ENCODE measurements at regions not wholly inside any gene's neighbourhood (a gene's known extent, or its start where the extent isn't known, plus 50 kb on each side); places are given as distances from the start of the nearest gene placed in this dataset.

GRCh38 chr20:24405810-24406209, 63.6 kb upstream of the SYNDIG1 start (continued):
- TF ChIP-seq REST (IDR thresholded peaks at IDR 0.05) (no peak), JUND (IDR thresholded peaks at IDR 0.05) (no peak), NR2F2 (IDR thresholded peaks at IDR 0.05) (no peak)

- Histone ChIP-seq H3K4me1 (ENCODE audit: control insufficient read depth in 4 of 4, insufficient read depth in 4 of 4, low read length in 3 of 4) (no peaks in the 10 kb centered on the region), H3K9me3 (ENCODE audit: control insufficient read depth in 4 of 4, low read length in 3 of 4) (no peaks in the 10 kb centered on the region), H3K27ac (ENCODE audit: low read depth in 1 of 2, low read length in 2 of 2) (no peak overlapping the region), H3K9ac (ENCODE audit: low read depth in 1 of 2, low read length in 2 of 2) (no peak overlapping the region), H3K4me3 (ENCODE audit: low read depth in 1 of 3, low read length in 3 of 3) (no peak overlapping the region), H3K36me3 (ENCODE audit: control insufficient read depth in 4 of 4, insufficient read depth in 3 of 4, low read depth in 1 of 4, low read length in 3 of 4) (no peaks in the 10 kb centered on the region), H3K27me3 (ENCODE audit: control insufficient read depth in 4 of 4, insufficient read depth in 4 of 4, low read length in 3 of 4) (peaks cover 0 to 3% (median 0%) of the 10 kb centered on the region in 4 donors)
- no peak for TF ChIP-seq TAF1 (conservative IDR thresholded peaks at IDR 0.05)
- no peak for TF ChIP-seq EGR1 (IDR thresholded peaks at IDR 0.05; ENCODE audit: low read depth in 2 of 2)
- TF ChIP-seq JUND (IDR thresholded peaks at IDR 0.05), result no peak
- no peak for TF ChIP-seq HNF4A (conservative IDR thresholded peaks at IDR 0.05)
- TF ChIP-seq FOXA2 (IDR thresholded peaks at IDR 0.05), result no peak
- no peak for TF ChIP-seq HNF4G (IDR thresholded peaks at IDR 0.05)
- TF ChIP-seq RAD21 (IDR thresholded peaks at IDR 0.05), result no peak
- TF ChIP-seq NR2F2 (IDR thresholded peaks at IDR 0.05), result no peak
- no peak for TF ChIP-seq GABPA (IDR thresholded peaks at IDR 0.05 in 1 of 2, conservative IDR thresholded peaks at IDR 0.05 in 1 of 2)
- TF ChIP-seq ZBTB33 (IDR thresholded peaks at IDR 0.05), result no peak
- TF ChIP-seq REST (IDR thresholded peaks at IDR 0.05), result no peak
- TF ChIP-seq RXRA (IDR thresholded peaks at IDR 0.05), result no peak
- no peak for TF ChIP-seq YY1 (IDR thresholded peaks at IDR 0.05)
- TF ChIP-seq MAX (IDR thresholded peaks at IDR 0.05), result no peak
- TF ChIP-seq CTCF (IDR thresholded peaks at IDR 0.05; ENCODE audit: low read depth, low read length, missing input control), result no peak
- no peak for DNase-seq (ENCODE audit: low spot score)
- WGBS, result 92% methylated on average over 1 of the region's 1 CpG
Observed at GRCh38 chr20:24403406-24403805, 66.0 kb upstream of the SYNDIG1 start.
